ENCODE measurements at regions not wholly inside any gene's neighbourhood (a gene's known extent, or its start where the extent isn't known, plus 50 kb on each side); places are given as distances from the start of the nearest gene placed in this dataset.

- TF ChIP-seq POLR2AphosphoS5 (IDR thresholded peaks at IDR 0.05; ENCODE audit: borderline replicate concordance, low read depth, low read length) (no peak), EZH2 (IDR thresholded peaks at IDR 0.05) (no peak)
These were observed 76.7 kb upstream of the PICALM start for GRCh38 chr11:86145439-86146156.
